ENCODE measurements at regions not wholly inside any gene's neighbourhood (a gene's known extent, or its start where the extent isn't known, plus 50 kb on each side); places are given as distances from the start of the nearest gene placed in this dataset.

- DNase-seq (ENCODE audit: low read depth in 4 of 4, low spot score in 3 of 4): no peak
Observed at GRCh38 chr16:65227150-65227835, 105.4 kb upstream of the CDH11 start.

DNA sequence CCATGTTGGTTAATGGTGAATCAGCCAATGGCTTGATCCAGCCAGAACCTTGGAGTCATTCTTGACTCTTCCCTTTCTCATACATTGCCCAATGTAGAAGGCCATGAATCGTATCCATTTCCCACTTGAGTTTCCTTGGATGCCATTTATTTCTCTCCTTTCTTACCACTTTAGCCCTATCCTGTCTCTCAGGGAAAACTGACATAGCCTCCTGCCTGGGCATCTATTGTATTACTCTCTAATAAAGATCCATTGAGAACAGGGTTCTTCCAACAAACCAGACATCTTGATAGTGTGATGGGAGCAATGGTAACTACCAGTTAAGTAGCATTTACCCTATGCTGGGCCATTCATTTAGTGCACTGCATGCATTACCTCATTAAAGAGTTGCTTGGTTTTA lies 104.2 kb upstream of the CDH11 start:
- no peak for DNase-seq (ENCODE audit: low read depth in 4 of 4, low spot score in 3 of 4)

- no peak for DNase-seq (ENCODE audit: low read depth in 4 of 4, low spot score in 3 of 4)
Observed at GRCh38 chr16:65225488-65225887, 103.6 kb upstream of the CDH11 start.

DNA sequence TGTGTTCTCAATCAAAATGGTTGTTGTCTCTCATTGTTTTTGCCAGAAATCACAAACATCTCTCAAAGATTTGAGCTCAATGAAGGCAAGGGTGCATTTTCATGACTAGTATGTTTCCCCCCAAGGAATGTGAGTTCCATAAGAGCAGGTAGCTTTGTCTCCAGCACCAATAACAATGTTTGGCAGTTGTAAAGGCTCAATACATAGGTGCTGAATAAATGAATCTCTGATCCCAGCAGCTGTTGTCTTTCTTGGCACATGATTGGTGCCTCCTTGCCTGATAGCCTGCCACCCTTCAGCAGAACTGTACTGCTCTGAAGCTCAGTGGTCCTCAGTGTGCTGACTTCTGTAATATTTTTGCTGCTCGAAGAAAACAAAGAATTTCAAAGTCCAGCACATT lies 103.1 kb upstream of the CDH11 start:
- no peak for DNase-seq (ENCODE audit: low read depth in 4 of 4, low spot score in 3 of 4)

- no peak for DNase-seq (ENCODE audit: low read depth in 4 of 4, low spot score in 3 of 4)
Observed at GRCh38 chr16:65224471-65224870, 102.6 kb upstream of the CDH11 start.

- DNase-seq (ENCODE audit: low read depth in 4 of 4, low spot score in 3 of 4): no peak
Observed at GRCh38 chr16:65223335-65223734, 101.5 kb upstream of the CDH11 start.

- DNase-seq (ENCODE audit: low read depth in 4 of 4, low spot score in 3 of 4): no peak
Observed at GRCh38 chr16:65222536-65222935, 100.7 kb upstream of the CDH11 start.

DNA sequence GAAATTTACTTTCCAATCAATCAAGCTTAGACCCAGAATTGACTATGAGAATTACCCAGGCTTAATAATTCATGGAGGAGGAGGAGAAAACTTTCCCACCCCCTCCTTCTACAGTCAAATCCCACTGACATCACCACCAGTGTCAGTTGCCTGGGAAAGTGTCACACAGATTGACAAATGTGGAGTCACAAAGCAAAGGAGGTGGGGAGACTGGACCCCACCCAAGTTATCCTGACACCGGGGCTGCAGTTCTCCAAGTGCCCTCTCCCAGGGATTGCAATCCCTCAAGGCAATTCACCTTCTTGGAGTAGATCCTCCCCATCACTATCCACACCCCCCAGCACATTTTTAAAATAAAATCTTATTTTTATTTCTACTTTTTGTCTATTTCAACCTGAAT lies 100.2 kb upstream of the CDH11 start:
- no peak for DNase-seq (ENCODE audit: low read depth in 4 of 4, low spot score in 3 of 4)

DNA sequence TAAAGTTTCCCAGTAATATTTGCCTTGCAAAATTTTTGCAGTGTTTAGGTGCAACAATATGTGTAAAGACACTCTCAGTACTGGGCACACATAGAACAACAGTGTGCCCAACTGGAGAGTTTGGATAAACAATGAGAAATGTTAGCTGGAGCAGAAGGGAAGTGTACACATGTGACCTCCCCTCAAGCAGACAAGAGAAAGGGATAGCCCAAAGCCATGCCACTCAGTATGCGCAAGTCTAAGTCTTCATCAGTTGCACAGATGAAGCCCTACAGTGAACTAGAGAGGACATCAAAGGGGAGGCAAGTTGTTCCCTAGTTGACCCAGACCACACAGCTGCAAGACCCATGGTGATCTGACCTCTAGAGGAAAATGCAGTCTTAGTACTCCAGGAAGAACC lies 97.9 kb upstream of the CDH11 start:
- no peak for DNase-seq (ENCODE audit: low read depth in 4 of 4, low spot score in 3 of 4)

GRCh38 chr16:65218348-65218747 lies 96.5 kb upstream of the CDH11 start:
- no peak for DNase-seq (ENCODE audit: low read depth in 4 of 4, low spot score in 3 of 4)

DNA sequence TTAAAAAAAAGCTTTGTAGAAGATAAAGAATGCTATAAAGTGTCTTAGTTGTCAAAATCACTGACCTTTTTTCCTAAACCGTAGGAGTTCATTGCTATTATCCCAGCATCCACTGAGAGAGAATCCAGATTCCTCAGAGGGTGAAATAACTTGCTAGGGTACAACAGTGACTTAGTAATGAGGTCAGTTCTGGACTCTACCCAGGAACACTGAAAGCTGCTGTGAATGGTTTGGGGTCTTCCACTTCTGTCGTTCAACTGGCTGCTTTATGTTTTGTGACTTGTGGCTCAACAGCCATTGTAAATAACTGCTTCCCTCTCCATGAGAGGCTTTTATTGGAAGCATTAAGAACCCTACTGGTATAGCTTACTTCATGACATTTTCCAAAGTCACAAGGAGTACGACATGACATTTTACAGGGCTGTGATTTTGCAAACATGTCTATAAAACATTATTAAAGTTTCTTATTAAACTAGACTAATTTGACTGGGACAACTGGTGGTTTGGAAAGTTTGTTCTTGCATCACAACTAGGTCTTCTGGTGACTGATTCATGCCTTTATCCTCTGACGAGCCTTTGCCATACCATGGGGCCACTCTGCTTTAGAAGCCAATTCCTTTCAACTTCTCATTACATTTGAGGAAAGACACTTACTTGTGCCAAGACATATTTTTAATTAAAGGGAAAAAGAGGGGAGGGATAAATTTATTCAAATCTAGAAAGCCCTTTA lies 92.2 kb upstream of the CDH11 start:
- DNase-seq (ENCODE audit: low read depth in 4 of 4, low spot score in 3 of 4): no peak

DNA sequence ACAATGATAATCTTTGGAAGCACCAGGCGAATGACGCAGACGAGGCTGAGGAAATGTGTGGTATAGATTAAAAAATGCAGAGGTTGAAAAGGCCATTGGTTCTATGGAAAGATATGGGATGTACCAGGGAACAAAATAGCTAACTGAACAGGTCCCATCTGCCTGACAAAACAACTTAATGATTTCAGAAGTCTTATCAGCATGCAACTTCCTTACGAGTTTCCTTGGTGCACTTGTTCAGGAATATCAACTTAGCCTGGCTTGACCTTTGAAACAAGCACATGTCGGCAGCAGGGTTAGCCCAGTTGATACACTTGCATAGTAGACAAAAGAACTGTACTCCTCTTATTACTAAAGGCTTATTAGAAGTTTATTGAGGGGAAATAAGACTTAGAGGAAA lies 90.9 kb upstream of the CDH11 start:
- DNase-seq (ENCODE audit: low read depth in 4 of 4, low spot score in 3 of 4): no peak

- no peak for DNase-seq (ENCODE audit: low read depth in 4 of 4, low spot score in 3 of 4)
Observed at GRCh38 chr16:65212240-65212639, 90.4 kb upstream of the CDH11 start.

DNA sequence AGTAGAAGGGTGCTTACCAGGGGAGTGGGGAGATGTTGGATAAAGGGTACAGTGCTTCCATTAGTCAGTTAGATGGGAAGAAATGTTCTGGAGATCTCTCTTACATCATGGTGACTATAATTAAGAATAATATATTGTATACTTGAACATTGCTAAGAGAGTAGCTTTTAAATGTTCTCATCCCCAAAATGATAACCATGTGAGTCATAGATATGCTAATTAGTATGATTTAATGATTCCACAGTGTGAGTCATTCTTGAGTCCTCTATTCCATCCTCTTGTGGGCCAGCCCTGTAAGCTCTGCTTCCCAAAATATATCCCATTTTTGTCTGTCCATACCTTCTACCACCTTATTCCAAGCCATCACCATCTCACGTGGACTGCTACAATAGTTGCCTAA lies 80.6 kb upstream of the CDH11 start:
- DNase-seq (ENCODE audit: low read depth in 4 of 4, low spot score in 3 of 4): no peak

- DNase-seq (ENCODE audit: low read depth in 4 of 4, low spot score in 3 of 4): no peak
Observed at GRCh38 chr16:65201511-65201910, 79.6 kb upstream of the CDH11 start.

DNA sequence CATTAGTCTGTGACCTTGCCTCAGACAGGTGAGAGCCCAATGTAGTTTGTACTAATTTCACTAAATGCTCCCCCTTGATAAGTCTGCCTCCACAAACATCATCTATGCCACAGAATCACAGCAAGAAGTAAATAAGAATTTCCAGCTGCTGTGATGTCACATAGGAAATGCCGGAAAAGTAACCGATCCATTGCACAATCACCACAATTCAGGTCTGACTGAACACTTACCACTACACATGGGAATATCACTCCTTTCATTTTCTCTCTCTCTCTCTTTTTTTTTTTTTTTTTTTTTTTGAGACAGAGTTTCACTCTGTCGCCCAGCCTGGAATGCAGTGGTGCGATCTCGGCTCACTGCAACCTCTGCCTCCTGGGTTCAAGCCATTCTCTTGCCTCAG lies 79.0 kb upstream of the CDH11 start:
- no peak for DNase-seq (ENCODE audit: low read depth in 4 of 4, low spot score in 3 of 4)

- no peak for DNase-seq (ENCODE audit: low read depth in 4 of 4, low spot score in 3 of 4)
Observed at GRCh38 chr16:65200156-65200773, 78.4 kb upstream of the CDH11 start.

DNA sequence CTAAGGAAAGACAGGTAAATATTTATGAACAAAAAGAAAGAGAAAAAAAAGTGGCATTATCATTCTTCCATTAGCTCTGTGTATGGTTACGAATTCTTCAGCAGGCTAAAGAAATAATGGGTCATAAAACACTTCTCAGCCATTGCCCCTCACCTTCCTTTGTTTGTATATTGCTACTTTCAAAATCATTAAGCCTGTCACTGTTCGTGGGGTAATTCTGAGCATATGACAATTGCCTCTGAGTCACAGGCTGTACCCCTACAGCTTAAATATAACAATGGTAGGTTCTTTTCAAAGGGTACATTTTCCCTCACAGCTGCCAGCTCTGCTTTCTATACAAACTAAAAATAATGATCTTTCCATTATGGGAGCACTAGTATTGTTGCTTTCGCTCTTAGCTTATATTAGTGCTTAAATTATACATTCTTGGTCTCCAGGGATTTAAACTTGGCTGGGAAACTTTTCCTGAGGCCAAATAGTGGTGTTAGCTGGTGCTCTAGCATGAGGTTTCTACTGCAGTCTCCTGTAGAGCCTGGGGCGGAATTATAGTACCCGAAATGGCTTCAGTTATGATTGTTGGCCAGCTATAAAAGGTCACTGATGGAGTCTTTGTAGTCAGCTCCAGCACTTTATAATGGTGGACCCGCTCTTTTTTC lies 74.7 kb upstream of the CDH11 start:
- DNase-seq (ENCODE audit: low read depth in 4 of 4, low spot score in 3 of 4): no peak

GRCh38 chr16:65195998-65196397 lies 74.1 kb upstream of the CDH11 start:
- no peak for DNase-seq (ENCODE audit: low read depth in 4 of 4, low spot score in 3 of 4)

- DNase-seq (ENCODE audit: low read depth in 4 of 4, low spot score in 3 of 4): no peak
Observed at GRCh38 chr16:65185241-65185778, 63.4 kb upstream of the CDH11 start.

- DNase-seq (ENCODE audit: low read depth in 4 of 4, low spot score in 3 of 4): peak in 1 of 4 donors; percentile 26
Observed at GRCh38 chr16:65181071-65181561, 59.3 kb upstream of the CDH11 start.
